ENCODE measurements at regions not wholly inside any gene's neighbourhood (a gene's known extent, or its start where the extent isn't known, plus 50 kb on each side); places are given as distances from the start of the nearest gene placed in this dataset.
A peak's percentile ranks its signal among the peaks of the same experiment; 100 is the strongest.

DNA sequence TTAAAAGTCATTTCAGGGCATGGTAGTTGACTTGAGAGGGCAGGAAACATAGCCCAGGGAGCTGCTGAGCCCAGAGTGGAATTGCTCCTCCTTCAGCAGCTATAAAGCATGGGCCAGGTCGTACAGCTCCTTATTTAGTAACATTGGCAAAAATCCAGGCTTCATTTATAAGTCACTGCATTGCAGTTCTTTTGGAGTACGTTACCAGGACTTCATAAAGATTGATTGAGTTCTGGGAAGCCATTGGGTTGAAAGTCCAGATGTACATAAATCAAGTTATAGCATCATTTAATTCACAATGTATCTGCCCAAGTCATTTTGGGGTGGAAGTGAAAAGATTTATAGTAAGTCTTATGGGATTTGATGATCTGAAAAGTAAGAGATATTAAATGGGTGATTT is 53.0 kb upstream of the ANKEF1 start:
- H3K36me3 ChIP-seq (ENCODE audit: insufficient read depth, low read length): no peaks in the 10 kb centered on the region
- DNase-seq (ENCODE audit: low read depth, low spot score): peak; percentile 42
- peak overlapping the region; percentile 89 for H3K27ac ChIP-seq
- no peak overlapping the region for H3K9ac ChIP-seq (ENCODE audit: insufficient read length)
- H3K4me3 ChIP-seq: peak overlapping the region; percentile 47; the same call in 1 of the 2 replicates
- TF ChIP-seq FOXP2 (optimal IDR thresholded peaks at IDR 0.05; ENCODE audit: control extremely low read depth, extremely low read length, insufficient read depth): no peak
- TF ChIP-seq POLR2AphosphoS5 (IDR thresholded peaks at IDR 0.05; ENCODE audit: borderline replicate concordance, low read depth, low read length): no peak
- TF ChIP-seq EZH2 (IDR thresholded peaks at IDR 0.05): no peak
- no peaks in the 10 kb centered on the region for H3K9me3 ChIP-seq (ENCODE audit: low read depth, low read length)

DNA sequence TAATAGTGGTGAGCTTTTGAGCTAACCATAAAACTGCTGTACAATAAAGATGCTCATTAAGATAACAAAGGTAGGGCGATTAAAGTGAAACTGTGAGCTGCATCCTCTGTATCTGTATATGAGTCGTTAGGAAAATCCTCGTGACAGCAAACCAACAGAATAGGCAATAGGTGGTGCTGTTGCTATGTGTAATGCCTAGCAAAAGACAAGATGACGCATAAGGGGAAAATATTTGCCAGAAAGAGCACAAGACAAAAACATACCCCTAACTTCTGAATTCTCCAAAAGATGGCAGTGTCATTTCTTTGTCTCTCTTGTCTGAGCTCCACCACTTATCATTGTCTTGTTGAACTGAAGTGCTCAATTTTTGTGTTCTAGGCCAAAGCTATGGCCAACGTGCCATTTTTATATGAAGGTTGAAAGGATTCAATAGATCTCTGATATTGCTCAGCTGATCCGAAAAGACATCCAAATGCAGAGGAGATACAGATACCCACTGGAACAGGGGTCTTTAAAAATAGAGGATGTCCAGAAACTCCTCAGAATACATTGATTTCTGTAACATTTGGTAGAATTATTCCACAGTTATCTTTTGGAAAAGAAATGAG is 56.3 kb upstream of the ANKEF1 start:
- Histone ChIP-seq H3K9me3 (ENCODE audit: low read depth, low read length) (no peaks in the 10 kb centered on the region), H3K27ac (0 out of 2 replicates have a peak overlapping the region, but pooled peaks have one; percentile 44), H3K36me3 (ENCODE audit: insufficient read depth, low read length) (no peaks in the 10 kb centered on the region), H3K4me3 (peak overlapping the region; percentile 23; the same call in 1 of the 2 replicates), H3K9ac (ENCODE audit: insufficient read length) (no peak overlapping the region)
- TF ChIP-seq EZH2 (IDR thresholded peaks at IDR 0.05) (no peak), FOXP2 (optimal IDR thresholded peaks at IDR 0.05; ENCODE audit: control extremely low read depth, extremely low read length, insufficient read depth) (no peak), POLR2AphosphoS5 (IDR thresholded peaks at IDR 0.05; ENCODE audit: borderline replicate concordance, low read depth, low read length) (no peak)
- DNase-seq (ENCODE audit: low read depth, low spot score): peak; percentile 92

DNA sequence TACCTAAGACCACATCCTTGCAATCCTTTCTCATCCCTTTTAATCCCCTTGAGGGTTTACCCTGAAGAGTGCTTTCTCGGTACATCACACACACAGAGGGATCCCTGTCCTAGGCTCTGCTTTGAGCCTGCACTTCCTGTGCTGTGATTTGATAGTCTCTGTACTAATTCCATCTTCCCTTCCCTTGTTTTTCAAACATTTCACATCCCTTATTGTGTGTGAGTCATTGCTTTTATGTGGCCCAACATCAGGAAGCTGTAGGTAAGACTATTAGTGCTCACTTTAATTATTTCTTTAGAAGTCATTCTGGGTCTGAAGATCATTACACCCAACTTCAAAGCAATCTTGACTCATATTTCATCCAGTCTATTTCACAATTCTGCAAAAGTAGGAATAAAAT is 57.2 kb upstream of the ANKEF1 start:
- H3K9ac ChIP-seq (ENCODE audit: insufficient read length): peak overlapping the region; percentile 35
- H3K4me3 ChIP-seq: no peak overlapping the region
- no peak overlapping the region for H3K27ac ChIP-seq
- no peaks in the 10 kb centered on the region for H3K9me3 ChIP-seq (ENCODE audit: low read depth, low read length)
- no peak for TF ChIP-seq EZH2 (IDR thresholded peaks at IDR 0.05)
- no peak for TF ChIP-seq POLR2AphosphoS5 (IDR thresholded peaks at IDR 0.05; ENCODE audit: borderline replicate concordance, low read depth, low read length)
- no peak for TF ChIP-seq FOXP2 (optimal IDR thresholded peaks at IDR 0.05; ENCODE audit: control extremely low read depth, extremely low read length, insufficient read depth)
- no peaks in the 10 kb centered on the region for H3K36me3 ChIP-seq (ENCODE audit: insufficient read depth, low read length)
- DNase-seq (ENCODE audit: low read depth, low spot score): no peak

DNA sequence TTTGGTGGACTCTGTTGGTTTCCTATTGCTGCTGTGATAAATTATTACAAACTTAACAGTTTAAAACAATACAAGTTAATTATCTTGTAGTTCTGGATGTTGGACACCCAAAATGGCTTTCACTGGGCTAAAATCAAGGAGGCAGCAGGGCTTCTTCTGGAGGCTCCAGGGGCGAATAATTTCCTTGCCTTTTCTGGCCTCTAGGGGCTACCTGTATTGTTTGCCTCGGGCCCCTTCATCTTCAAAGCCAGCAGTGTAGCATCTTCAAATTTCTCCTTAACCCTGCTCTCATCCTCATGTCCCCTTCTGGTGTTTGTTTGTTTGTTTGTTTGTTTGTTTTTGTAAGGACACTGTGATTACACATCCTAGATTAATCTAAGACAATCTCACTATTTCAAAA is 60.5 kb upstream of the ANKEF1 start:
- DNase-seq (ENCODE audit: low read depth, low spot score): no peak
- Histone ChIP-seq H3K27ac (no peak overlapping the region), H3K36me3 (ENCODE audit: insufficient read depth, low read length) (no peaks in the 10 kb centered on the region), H3K4me3 (no peak overlapping the region), H3K9me3 (ENCODE audit: low read depth, low read length) (no peaks in the 10 kb centered on the region), H3K9ac (ENCODE audit: insufficient read length) (no peak overlapping the region)
- TF ChIP-seq POLR2AphosphoS5 (IDR thresholded peaks at IDR 0.05; ENCODE audit: borderline replicate concordance, low read depth, low read length) (no peak), FOXP2 (optimal IDR thresholded peaks at IDR 0.05; ENCODE audit: control extremely low read depth, extremely low read length, insufficient read depth) (no peak), EZH2 (IDR thresholded peaks at IDR 0.05) (no peak)

DNA sequence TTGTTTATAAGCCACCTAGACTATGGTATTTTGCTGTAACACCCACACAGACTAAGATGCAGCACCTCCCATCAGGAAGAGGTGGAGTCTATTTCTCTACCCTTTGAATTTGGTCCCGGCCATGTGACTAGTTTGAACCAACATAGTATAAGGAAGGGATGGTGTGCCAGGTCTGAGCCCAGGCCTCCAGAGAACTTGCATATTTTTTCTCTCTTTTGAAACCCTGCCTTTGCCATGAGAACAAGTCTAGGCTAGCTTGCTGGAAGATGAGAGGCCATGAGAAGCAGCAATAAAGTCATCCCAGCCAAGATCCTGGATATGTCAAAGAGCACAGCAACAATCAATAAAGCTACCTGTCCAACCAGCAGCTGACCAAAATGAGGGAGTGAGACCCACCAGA is 63.0 kb upstream of the ANKEF1 start:
- TF ChIP-seq POLR2AphosphoS5 (IDR thresholded peaks at IDR 0.05; ENCODE audit: borderline replicate concordance, low read depth, low read length): no peak
- TF ChIP-seq FOXP2 (optimal IDR thresholded peaks at IDR 0.05; ENCODE audit: control extremely low read depth, extremely low read length, insufficient read depth): no peak
- no peak for TF ChIP-seq EZH2 (IDR thresholded peaks at IDR 0.05)
- H3K9ac ChIP-seq (ENCODE audit: insufficient read length): no peak overlapping the region
- H3K4me3 ChIP-seq: no peak overlapping the region
- DNase-seq (ENCODE audit: low read depth, low spot score): no peak
- no peak overlapping the region for H3K27ac ChIP-seq
- no peaks in the 10 kb centered on the region for H3K36me3 ChIP-seq (ENCODE audit: insufficient read depth, low read length)
- H3K9me3 ChIP-seq (ENCODE audit: low read depth, low read length): no peaks in the 10 kb centered on the region

DNA sequence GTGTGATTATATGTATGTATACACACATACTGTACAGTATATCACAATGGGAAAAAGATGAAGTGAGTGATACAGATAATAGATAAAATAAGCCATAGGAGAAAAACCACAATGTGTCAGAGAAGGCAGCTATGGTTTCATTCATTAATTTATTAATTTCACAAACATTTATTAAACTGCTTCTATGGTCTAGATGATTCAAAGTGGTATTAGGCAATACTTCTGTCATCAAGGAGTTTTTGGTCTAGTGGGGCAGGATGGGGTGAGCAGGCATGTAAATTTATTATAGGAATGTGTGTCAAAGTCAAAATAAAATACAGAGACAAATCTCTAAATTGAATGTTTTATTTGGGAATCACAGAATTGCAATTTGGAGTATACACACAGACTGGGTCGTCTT is 65.2 kb upstream of the ANKEF1 start:
- no peaks in the 10 kb centered on the region for H3K9me3 ChIP-seq (ENCODE audit: low read depth, low read length)
- no peak overlapping the region for H3K27ac ChIP-seq
- H3K36me3 ChIP-seq (ENCODE audit: insufficient read depth, low read length): no peaks in the 10 kb centered on the region
- H3K9ac ChIP-seq (ENCODE audit: insufficient read length): no peak overlapping the region
- no peak for DNase-seq (ENCODE audit: low read depth, low spot score)
- TF ChIP-seq EZH2 (IDR thresholded peaks at IDR 0.05): no peak
- TF ChIP-seq FOXP2 (optimal IDR thresholded peaks at IDR 0.05; ENCODE audit: control extremely low read depth, extremely low read length, insufficient read depth): no peak
- no peak overlapping the region for H3K4me3 ChIP-seq

DNA sequence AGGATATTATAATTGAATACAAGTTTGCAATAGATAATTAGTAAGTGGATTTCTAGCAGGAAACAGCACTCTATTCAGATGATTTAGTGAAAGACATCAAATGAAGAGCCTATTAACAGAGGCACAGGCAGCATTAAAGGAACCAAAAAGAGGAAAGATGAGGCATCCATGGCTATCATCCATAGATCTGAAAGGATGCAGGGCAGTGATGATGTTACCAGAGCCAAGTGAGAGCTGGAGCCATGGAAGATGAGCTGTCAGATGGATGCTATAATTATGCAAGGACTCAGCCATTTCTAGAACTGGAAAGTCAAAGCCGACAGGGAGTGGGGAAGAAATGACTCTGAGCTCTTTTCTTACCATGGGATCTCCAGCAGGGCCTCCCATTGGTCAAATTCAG is 66.8 kb upstream of the ANKEF1 start:
- Histone ChIP-seq H3K9ac (ENCODE audit: insufficient read length) (no peak overlapping the region), H3K27ac (no peak overlapping the region), H3K36me3 (ENCODE audit: insufficient read depth, low read length) (no peaks in the 10 kb centered on the region), H3K9me3 (ENCODE audit: low read depth, low read length) (no peaks in the 10 kb centered on the region), H3K4me3 (no peak overlapping the region)
- no peak for TF ChIP-seq EZH2 (IDR thresholded peaks at IDR 0.05)
- no peak for TF ChIP-seq FOXP2 (optimal IDR thresholded peaks at IDR 0.05; ENCODE audit: control extremely low read depth, extremely low read length, insufficient read depth)
- TF ChIP-seq POLR2AphosphoS5 (IDR thresholded peaks at IDR 0.05; ENCODE audit: borderline replicate concordance, low read depth, low read length): no peak
- no peak for DNase-seq (ENCODE audit: low read depth, low spot score)

DNA sequence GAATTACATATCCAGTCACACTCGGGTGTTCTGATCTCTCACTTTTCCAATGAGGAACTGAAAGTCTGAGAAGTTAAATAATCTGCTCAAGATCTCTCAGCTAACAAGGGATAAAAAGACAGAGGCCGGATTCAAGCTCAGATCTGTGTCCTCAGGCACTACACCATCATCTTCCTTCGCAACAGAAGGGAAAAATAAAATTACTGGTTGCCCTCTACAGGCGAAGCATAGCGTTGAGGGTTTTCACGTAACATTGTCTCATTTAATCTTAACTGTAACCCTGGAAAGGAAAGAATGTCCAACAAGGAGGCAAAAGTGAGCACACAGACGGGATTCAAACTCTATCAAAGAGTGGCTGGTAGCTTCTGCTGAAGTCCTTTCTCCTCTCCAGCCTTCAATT is 67.8 kb upstream of the ANKEF1 start:
- H3K36me3 ChIP-seq (ENCODE audit: insufficient read depth, low read length): no peaks in the 10 kb centered on the region
- H3K9me3 ChIP-seq (ENCODE audit: low read depth, low read length): no peaks in the 10 kb centered on the region
- no peak for TF ChIP-seq FOXP2 (optimal IDR thresholded peaks at IDR 0.05; ENCODE audit: control extremely low read depth, extremely low read length, insufficient read depth)
- no peak for TF ChIP-seq EZH2 (IDR thresholded peaks at IDR 0.05)
- TF ChIP-seq POLR2AphosphoS5 (IDR thresholded peaks at IDR 0.05; ENCODE audit: borderline replicate concordance, low read depth, low read length): no peak
- DNase-seq (ENCODE audit: low read depth, low spot score): no peak
- no peak overlapping the region for H3K4me3 ChIP-seq
- H3K27ac ChIP-seq: no peak overlapping the region
- no peak overlapping the region for H3K9ac ChIP-seq (ENCODE audit: insufficient read length)

DNA sequence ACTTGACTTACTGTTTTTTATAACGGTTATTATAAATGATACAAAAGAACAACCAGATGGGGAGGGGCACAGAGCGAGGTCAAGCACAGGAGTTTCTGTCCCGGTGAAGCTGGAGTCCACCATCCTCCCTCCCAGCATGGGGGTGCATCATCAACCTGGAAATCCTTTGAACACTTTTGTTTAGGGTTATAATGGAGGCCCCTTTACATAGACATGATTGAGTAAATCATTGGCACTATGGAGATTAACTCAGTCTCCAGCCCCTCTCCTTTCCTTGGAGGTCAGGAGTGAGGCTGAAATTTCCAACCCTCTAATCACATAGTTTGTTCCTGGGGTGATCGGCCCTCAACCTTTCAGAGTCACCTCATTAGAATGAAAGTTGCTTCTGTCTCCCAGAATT is 71.8 kb upstream of the ANKEF1 start:
- no peak overlapping the region for H3K27ac ChIP-seq
- TF ChIP-seq EZH2 (IDR thresholded peaks at IDR 0.05) (no peak), POLR2AphosphoS5 (IDR thresholded peaks at IDR 0.05; ENCODE audit: borderline replicate concordance, low read depth, low read length) (no peak), FOXP2 (optimal IDR thresholded peaks at IDR 0.05; ENCODE audit: control extremely low read depth, extremely low read length, insufficient read depth) (no peak)

More for the DNA sequence above, 71.8 kb upstream of the ANKEF1 start:
- Histone ChIP-seq H3K9me3 (ENCODE audit: low read depth, low read length) (no peaks in the 10 kb centered on the region), H3K4me3 (no peak overlapping the region), H3K36me3 (ENCODE audit: insufficient read depth, low read length) (no peaks in the 10 kb centered on the region), H3K9ac (ENCODE audit: insufficient read length) (no peak overlapping the region)
- no peak for DNase-seq (ENCODE audit: low read depth, low spot score)
